Upper lobe of left lung (tissue), 6 donors: ENCODE measurements at regions not wholly inside any gene's neighbourhood (a gene's known extent, or its start where the extent isn't known, plus 50 kb on each side); places are given as distances from the start of the nearest gene placed in this dataset.
A peak's percentile ranks its signal among the peaks of the same experiment; 100 is the strongest.

ENCODE experiments used
- ATAC-seq, 2 donors: fragments of 200-7000 bp; cut with Tn5 transposase; one replicate each; pipeline ENCODE4 v1.9.1; 2022; ENCODE audit warnings: mild to moderate bottlenecking in 2 of 2, moderate library complexity in 2 of 2; ENCODE audit not compliant: low FRiP score in 2 of 2
- DNase-seq, 2 donors: peaks; one replicate each; pipeline ENCODE4 v3.0.0-alpha.2; 2019 to 2020
- H3K27ac ChIP-seq, 4 donors: fragments of 200-600 bp; sonication (generic); one replicate each; pipeline ENCODE4 v1.5.1; 2016 to 2019
- H3K27me3 ChIP-seq, 4 donors: fragments of 200-600 bp; sonication (generic); one replicate each; pipeline ENCODE4 v1.5.1; 2017 to 2019
- H3K36me3 ChIP-seq, 4 donors: fragments of 200-600 bp; sonication (generic); one replicate each; pipeline ENCODE4 v1.5.1; 2016 to 2019
- H3K4me1 ChIP-seq, 4 donors: fragments of 200-600 bp; sonication (generic); one replicate each; pipeline ENCODE4 v1.5.1; 2018 to 2019
- H3K4me3 ChIP-seq, 4 donors: fragments of 200-600 bp; sonication (generic); one replicate each; pipeline ENCODE4 v1.5.1; 2017 to 2019; ENCODE audit warnings: mild to moderate bottlenecking in 2 of 4, moderate library complexity in 1 of 4
- H3K9me3 ChIP-seq, 4 donors: fragments of 200-600 bp; sonication (generic); one replicate each; pipeline ENCODE4 v1.5.1; 2018 to 2019
- EP300 ChIP-seq, 4 donors: sonication (generic); formaldehyde crosslinking; IDR thresholded peaks; one replicate each; pipeline ENCODE4 v1.5.1; 2017; ENCODE audit warnings: antibody characterized with exemption in 4 of 4, control low read depth in 2 of 4
- POLR2A ChIP-seq, 4 donors: fragments of 450-650 bp; IDR thresholded peaks; one replicate each; pipeline ENCODE4 v1.5.1; 2016 to 2017; ENCODE audit warnings: antibody characterized with exemption in 4 of 4, mild to moderate bottlenecking in 2 of 4
- POLR2AphosphoS5 ChIP-seq, 2 donors: sonication (generic); formaldehyde crosslinking; IDR thresholded peaks; one replicate each; pipeline ENCODE4 v1.5.1; 2017; ENCODE audit warnings: antibody characterized with exemption in 2 of 2
- WGBS, 2 donors: methylation state at CpG; one replicate each; pipeline ENCODE4 v1.1.5; 2017 to 2018; 5-methylcytosine and 5-hydroxymethylcytosine counted together
- TF ChIP-seq, protein P1 (sequence below), 6 experiments: fragments of 450-650 bp in 4 of 6; fragments of 200-600 bp in 2 of 6; sonication (generic) in 2 of 6; IDR thresholded peaks; one replicate each; pipeline ENCODE4 v1.5.1; 2016 to 2019; ENCODE audit warnings: antibody characterized with exemption in 6 of 6
- donor health status: DM: no; HTN: no; CAD: no; lungs with moderate emphysema.
- donor health status: DM: no; HTN: yes; CAD: no; lungs with severe emphysema.

DNA sequence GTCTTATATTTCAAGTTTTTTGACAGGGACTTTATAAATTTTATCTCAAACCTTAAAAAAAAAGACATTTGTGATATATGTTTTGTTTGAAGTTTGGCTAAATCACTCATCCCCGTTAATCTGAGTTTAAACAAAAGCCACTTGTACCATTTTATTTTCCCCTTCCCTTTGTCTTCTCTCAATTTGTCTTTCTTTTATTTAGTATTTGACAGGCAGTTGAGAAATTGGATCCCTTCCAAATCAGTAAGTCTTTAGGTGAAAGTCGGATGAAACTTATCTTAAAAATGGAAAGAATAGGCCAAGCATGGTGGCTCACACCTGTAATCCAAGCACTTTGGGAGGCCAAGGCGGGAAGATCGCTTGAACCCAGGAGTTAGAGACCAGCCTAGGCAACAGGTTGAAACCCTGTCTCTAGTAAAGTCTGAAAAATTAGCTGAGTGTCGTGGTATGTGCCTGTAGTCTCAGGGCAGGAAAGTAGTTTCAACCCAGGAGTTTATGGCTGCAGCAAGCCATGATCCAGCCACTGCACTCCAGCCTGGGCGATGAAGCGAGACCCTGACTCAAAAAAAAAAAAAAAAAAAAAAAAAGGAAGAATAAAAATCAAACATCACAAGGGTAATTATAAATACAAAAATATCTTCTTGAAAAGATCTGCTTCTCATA is 394.6 kb upstream of the TPM1 start:
- 85 to 89% methylated on average over 7 of the region's 7 CpGs for WGBS, 2 donors
- TF ChIP-seq EP300 (IDR thresholded peaks at IDR 0.05) (no peak), POLR2A (IDR thresholded peaks at IDR 0.05) (no peak), POLR2AphosphoS5 (IDR thresholded peaks at IDR 0.05) (no peak)
- TF ChIP-seq, protein P1, sequence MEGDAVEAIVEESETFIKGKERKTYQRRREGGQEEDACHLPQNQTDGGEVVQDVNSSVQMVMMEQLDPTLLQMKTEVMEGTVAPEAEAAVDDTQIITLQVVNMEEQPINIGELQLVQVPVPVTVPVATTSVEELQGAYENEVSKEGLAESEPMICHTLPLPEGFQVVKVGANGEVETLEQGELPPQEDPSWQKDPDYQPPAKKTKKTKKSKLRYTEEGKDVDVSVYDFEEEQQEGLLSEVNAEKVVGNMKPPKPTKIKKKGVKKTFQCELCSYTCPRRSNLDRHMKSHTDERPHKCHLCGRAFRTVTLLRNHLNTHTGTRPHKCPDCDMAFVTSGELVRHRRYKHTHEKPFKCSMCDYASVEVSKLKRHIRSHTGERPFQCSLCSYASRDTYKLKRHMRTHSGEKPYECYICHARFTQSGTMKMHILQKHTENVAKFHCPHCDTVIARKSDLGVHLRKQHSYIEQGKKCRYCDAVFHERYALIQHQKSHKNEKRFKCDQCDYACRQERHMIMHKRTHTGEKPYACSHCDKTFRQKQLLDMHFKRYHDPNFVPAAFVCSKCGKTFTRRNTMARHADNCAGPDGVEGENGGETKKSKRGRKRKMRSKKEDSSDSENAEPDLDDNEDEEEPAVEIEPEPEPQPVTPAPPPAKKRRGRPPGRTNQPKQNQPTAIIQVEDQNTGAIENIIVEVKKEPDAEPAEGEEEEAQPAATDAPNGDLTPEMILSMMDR (IDR thresholded peaks at IDR 0.05), result no peak
- no peak for ATAC-seq

DNA sequence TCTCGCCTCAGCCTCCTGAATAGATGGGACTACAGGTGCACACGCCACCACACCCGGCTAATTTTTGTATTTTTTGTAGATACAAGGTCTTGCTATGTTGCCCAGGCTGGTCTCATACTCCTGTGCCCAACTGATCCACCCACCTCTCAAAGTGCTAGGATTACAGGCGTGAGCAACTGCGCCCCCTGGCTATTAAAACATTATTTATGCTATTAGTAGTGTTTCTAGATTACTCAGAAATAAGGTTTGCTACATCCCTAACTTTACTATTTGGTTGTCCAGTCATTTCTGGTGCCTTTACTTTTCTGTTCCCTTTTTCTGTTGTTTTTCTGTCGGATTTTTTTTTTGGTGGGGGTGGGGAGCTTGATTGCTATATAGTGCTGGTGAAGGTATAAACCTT is 393.6 kb upstream of the TPM1 start:
- H3K27ac ChIP-seq, result no peak overlapping the region
- no peak overlapping the region for H3K4me3 ChIP-seq
- DNase-seq (no peak), ATAC-seq (peak in 1 of 2 donors; percentile 40)
- H3K36me3 ChIP-seq, result no peaks in the 10 kb centered on the region
- no peaks in the 10 kb centered on the region for H3K9me3 ChIP-seq
- WGBS, 2 donors, result 79 to 87% methylated on average over 6 of the region's 6 CpGs
- H3K4me1 ChIP-seq, result no peaks in the 10 kb centered on the region
- H3K27me3 ChIP-seq, result no peaks in the 10 kb centered on the region
- TF ChIP-seq EP300 (IDR thresholded peaks at IDR 0.05), result no peak
- TF ChIP-seq, protein P1 (IDR thresholded peaks at IDR 0.05), result peak in 2 of 6 experiments; percentile 13 to 32

More for the DNA sequence above, 394.6 kb upstream of the TPM1 start:
- no peaks in the 10 kb centered on the region for H3K27me3 ChIP-seq
- H3K9me3 ChIP-seq, result no peaks in the 10 kb centered on the region
- no peak overlapping the region for H3K27ac ChIP-seq
- H3K4me3 ChIP-seq, result no peak overlapping the region
- DNase-seq, result no peak
- H3K36me3 ChIP-seq, result no peaks in the 10 kb centered on the region
- H3K4me1 ChIP-seq, result no peaks in the 10 kb centered on the region

DNA sequence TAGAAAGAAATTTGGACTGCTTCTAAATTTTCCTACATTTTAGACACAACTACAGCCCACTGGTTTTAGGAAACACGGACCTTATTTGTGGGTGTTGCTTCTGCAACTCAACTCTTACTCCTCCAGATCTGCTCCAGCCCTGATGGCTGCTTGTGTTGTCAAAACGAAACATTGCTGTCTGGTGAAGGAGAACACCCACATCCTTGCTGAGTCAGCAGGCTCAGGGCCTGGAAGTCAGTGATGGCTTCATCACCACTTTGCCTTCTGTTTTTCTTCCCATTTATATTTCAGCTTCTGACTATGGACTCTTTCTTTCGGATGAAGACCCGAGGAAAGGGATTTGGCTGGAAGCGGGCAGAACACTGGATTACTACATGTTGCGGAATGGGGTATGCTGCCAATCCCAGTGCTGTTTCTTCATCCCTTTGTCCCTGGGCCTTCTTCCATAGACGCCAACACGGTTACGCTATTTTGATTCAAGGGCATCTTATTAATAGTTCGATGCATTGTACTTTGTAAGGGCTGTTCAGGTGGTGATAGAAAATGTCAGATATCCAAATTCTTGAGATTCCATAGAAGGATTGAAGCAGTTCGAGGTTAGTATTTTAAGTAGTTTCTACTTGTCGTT is 392.6 kb upstream of the TPM1 start:
- WGBS, 2 donors, result 85 to 87% methylated on average over 12 of the region's 12 CpGs
- no peaks in the 10 kb centered on the region for H3K27me3 ChIP-seq
- ATAC-seq (peak in 1 of 2 donors; percentile 69), DNase-seq (peak in 1 of 2 donors; percentile 44)
- H3K27ac ChIP-seq, result no peak overlapping the region
- no peak overlapping the region for H3K4me3 ChIP-seq
- no peaks in the 10 kb centered on the region for H3K9me3 ChIP-seq
- no peaks in the 10 kb centered on the region for H3K4me1 ChIP-seq
- no peaks in the 10 kb centered on the region for H3K36me3 ChIP-seq
- TF ChIP-seq EP300 (IDR thresholded peaks at IDR 0.05) (no peak), POLR2A (IDR thresholded peaks at IDR 0.05) (no peak)

DNA sequence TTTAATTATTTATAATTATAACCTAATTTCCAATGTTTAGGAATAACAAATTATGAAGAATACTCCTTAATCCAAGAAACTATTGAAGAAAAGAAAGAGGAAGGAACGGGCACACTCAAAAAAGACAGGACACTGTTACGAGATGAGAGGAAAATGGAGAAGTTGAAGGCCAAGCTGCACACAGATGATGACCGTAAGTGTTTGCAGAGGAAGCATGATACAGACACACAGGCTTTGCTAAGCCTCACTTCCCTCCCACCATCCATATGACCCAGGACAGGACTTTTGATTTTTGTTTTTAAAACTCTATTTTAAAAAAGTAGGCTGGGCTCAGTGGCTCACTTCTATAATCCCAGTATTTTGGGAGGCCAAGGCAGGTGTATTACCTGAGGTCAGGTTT is 389.4 kb upstream of the TPM1 start:
- DNase-seq (no peak), ATAC-seq (peak in 1 of 2 donors; percentile 77)
- peak overlapping the region in 1 of 4 donors; percentile 51 for H3K27ac ChIP-seq
- TF ChIP-seq, protein P1 (IDR thresholded peaks at IDR 0.05), result no peak
- TF ChIP-seq POLR2A (IDR thresholded peaks at IDR 0.05) (no peak), POLR2AphosphoS5 (IDR thresholded peaks at IDR 0.05) (no peak)
- H3K27me3 ChIP-seq, result no peaks in the 10 kb centered on the region
- 76% methylated on average over 3 of the region's 3 CpGs for WGBS, 2 donors
- H3K4me3 ChIP-seq, result no peak overlapping the region
- no peaks in the 10 kb centered on the region for H3K4me1 ChIP-seq
- no peaks in the 10 kb centered on the region for H3K36me3 ChIP-seq
- no peaks in the 10 kb centered on the region for H3K9me3 ChIP-seq

DNA sequence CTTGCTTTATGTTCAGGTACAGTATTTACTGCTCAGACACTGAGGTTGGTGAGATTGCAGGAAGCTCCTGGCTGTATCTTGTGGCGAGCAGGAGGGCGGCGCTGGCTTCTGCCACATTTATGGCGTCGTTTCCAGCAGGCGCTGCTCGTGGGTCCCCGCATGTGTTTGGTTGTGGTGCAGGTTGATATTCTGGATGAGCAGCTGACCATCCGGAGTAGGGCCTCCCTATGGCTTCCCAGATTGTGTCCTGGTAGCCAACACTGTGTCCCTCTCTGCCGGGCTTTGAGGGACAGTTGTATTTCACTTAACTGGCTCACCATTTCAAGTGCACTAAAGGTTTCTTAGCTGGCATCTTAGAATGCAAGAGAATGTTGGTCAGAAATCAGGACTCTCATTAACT is 386.5 kb upstream of the TPM1 start:
- Histone ChIP-seq H3K27ac (no peak overlapping the region), H3K4me1 (no peaks in the 10 kb centered on the region), H3K9me3 (no peaks in the 10 kb centered on the region), H3K4me3 (no peak overlapping the region), H3K36me3 (no peaks in the 10 kb centered on the region), H3K27me3 (no peaks in the 10 kb centered on the region)
- ATAC-seq (no peak), DNase-seq (no peak)
- 93 to 94% methylated on average over 10 of the region's 10 CpGs for WGBS, 2 donors
- TF ChIP-seq POLR2AphosphoS5 (IDR thresholded peaks at IDR 0.05) (no peak), POLR2A (IDR thresholded peaks at IDR 0.05) (no peak), EP300 (IDR thresholded peaks at IDR 0.05) (no peak)
- TF ChIP-seq, protein P1 (IDR thresholded peaks at IDR 0.05), result no peak
